CD14-positive monocyte (primary cell): ENCODE measurements at regions not wholly inside any gene's neighbourhood (a gene's known extent, or its start where the extent isn't known, plus 50 kb on each side); places are given as distances from the start of the nearest gene placed in this dataset.

Source experiments
- DNase-seq, 3 donors: peaks; one replicate each; pipeline ENCODE4 v3.0.0-alpha.2; 2011 to 2022
- H2AFZ ChIP-seq: 2 replicates; pipeline ENCODE4 v1.6.0; 2012; ENCODE audit warnings: mild to moderate bottlenecking, low read depth, low read length, inconsistent platforms; ENCODE audit not compliant: insufficient read depth, poor library complexity, severe bottlenecking
- H3K27ac ChIP-seq, 2 donors: 1 replicate in 1 of 2; 2 replicates in 1 of 2; pipeline ENCODE4 v1.5.1; 2012 to 2013; ENCODE audit warnings: low read length in 2 of 2, control low read depth in 1 of 2, inconsistent platforms in 1 of 2, low read depth in 1 of 2, mild to moderate bottlenecking in 1 of 2
- H3K27me3 ChIP-seq, 2 donors: one replicate each; pipeline versions ENCODE4 v1.6.0 to v1.6.1; 2011 to 2013; ENCODE audit warnings: low read length in 2 of 2; ENCODE audit not compliant: control insufficient read depth in 2 of 2, insufficient read depth in 2 of 2
- H3K36me3 ChIP-seq, 2 donors: replicated peaks in 1 of 2; 1 replicate in 1 of 2; 2 replicates in 1 of 2; pipeline versions ENCODE4 v1.5.1 to v1.6.1; 2012 to 2013; ENCODE audit warnings: low read length in 2 of 2, control low read depth in 1 of 2, inconsistent platforms in 1 of 2, mild to moderate bottlenecking in 1 of 2; ENCODE audit not compliant: insufficient read depth in 2 of 2, control insufficient read depth in 1 of 2
- H3K4me1 ChIP-seq, 2 donors: 1 replicate in 1 of 2; 2 replicates in 1 of 2; pipeline versions ENCODE4 v1.5.1 to v1.6.1; 2012 to 2013; ENCODE audit warnings: low read length in 2 of 2, control low read depth in 1 of 2, inconsistent platforms in 1 of 2, mild to moderate bottlenecking in 1 of 2, moderate library complexity in 1 of 2; ENCODE audit not compliant: insufficient read depth in 2 of 2, control insufficient read depth in 1 of 2
- H3K4me2 ChIP-seq: replicated peaks from 2 replicates; pipeline ENCODE3; 2012; ENCODE audit warnings: low read length, moderate library complexity, mild to moderate bottlenecking; ENCODE audit not compliant: poor library complexity, severe bottlenecking; ENCODE audit errors: extremely low read depth
- H3K4me3 ChIP-seq, 3 experiments: fragments of 200-600 bp in 1 of 3; sonication (generic) in 1 of 3; replicated peaks in 1 of 3; 1 replicate in 2 of 3; 2 replicates in 1 of 3; pipeline ENCODE4 v1.5.1; 2011 to 2013; ENCODE audit warnings: low read length in 3 of 3, mild to moderate bottlenecking in 3 of 3, control low read depth in 2 of 3, low read depth in 2 of 3, inconsistent platforms in 1 of 3, moderate library complexity in 1 of 3
- H3K79me2 ChIP-seq: 2 replicates; pipeline ENCODE4 v1.6.0; 2012; ENCODE audit warnings: mild to moderate bottlenecking, control low read depth, inconsistent platforms, low read length, moderate library complexity; ENCODE audit not compliant: insufficient read depth
- H3K9ac ChIP-seq: 2 replicates; pipeline ENCODE4 v1.6.0; 2017; ENCODE audit warnings: low read length, mild to moderate bottlenecking; ENCODE audit not compliant: insufficient read depth, poor library complexity, severe bottlenecking
- H3K9me3 ChIP-seq, 2 donors: replicated peaks in 1 of 2; 1 replicate in 1 of 2; 2 replicates in 1 of 2; pipeline versions ENCODE4 v1.5.1 to v1.6.1; 2012 to 2013; ENCODE audit warnings: low read length in 2 of 2, control low read depth in 1 of 2; ENCODE audit not compliant: control insufficient read depth in 1 of 2, insufficient read depth in 1 of 2
- H4K20me1 ChIP-seq: 2 replicates; pipeline ENCODE4 v1.6.0; 2012; ENCODE audit warnings: mild to moderate bottlenecking, low read length, control low read depth, moderate library complexity; ENCODE audit not compliant: insufficient read depth
- H3K27ac Mint-ChIP-seq, 7 donors: one replicate each; pipeline ENCODE4 v1.8.0; 2020; ENCODE audit warnings: mild to moderate bottlenecking in 7 of 7, mixed read lengths in 7 of 7, moderate library complexity in 6 of 7, inconsistent platforms in 2 of 7
- H3K27me3 Mint-ChIP-seq, 3 donors: one replicate each; pipeline ENCODE4 v1.8.0; 2021 to 2022; ENCODE audit warnings: low read depth in 3 of 3, mild to moderate bottlenecking in 3 of 3, mixed read lengths in 3 of 3, moderate library complexity in 3 of 3, inconsistent platforms in 1 of 3
- H3K36me3 Mint-ChIP-seq, 2 donors: one replicate each; pipeline ENCODE4 v1.8.0; 2020; ENCODE audit warnings: mixed read lengths in 2 of 2, inconsistent platforms in 1 of 2, mild to moderate bottlenecking in 1 of 2
- H3K4me1 Mint-ChIP-seq: one replicate; pipeline ENCODE4 v1.8.0; 2020; ENCODE audit warnings: mild to moderate bottlenecking, mixed read lengths
- H3K4me3 Mint-ChIP-seq, 2 donors: one replicate each; pipeline ENCODE4 v1.8.0; 2020; ENCODE audit warnings: mild to moderate bottlenecking in 2 of 2, mixed read lengths in 2 of 2, moderate library complexity in 1 of 2
- H3K9me3 Mint-ChIP-seq, 7 donors: one replicate each; pipeline ENCODE4 v1.8.0; 2020 to 2022; ENCODE audit warnings: mixed read lengths in 7 of 7, mild to moderate bottlenecking in 6 of 7, moderate library complexity in 6 of 7, inconsistent platforms in 2 of 7
- CTCF ChIP-seq: fragments of 200-600 bp; IDR thresholded peaks from one replicate; pipeline ENCODE4 v1.8.0; 2022; ENCODE audit warnings: antibody characterized with exemption, mild to moderate bottlenecking
- WGBS: methylation state at CpG from one replicate; pipeline ENCODE4 v1.1.5; 2013; ENCODE audit warnings: missing lambda C conversion rate; ENCODE audit not compliant: insufficient coverage; 5-methylcytosine and 5-hydroxymethylcytosine counted together
- intact Hi-C, 2 donors: fragments of 100-400 bp; cut with micrococcal nuclease; formaldehyde crosslinking; loops; one replicate each; pipeline versions ENCODE4 v1.15.0 to v1.15.1; 2023

GRCh38 chr15:84398763-84399701 is 163.5 kb downstream of the GOLGA6L4 start:
- Mint-ChIP-seq H3K4me1 (no peaks in the 10 kb centered on the region), H3K36me3 (no peaks in the 10 kb centered on the region), H3K27me3 (peaks cover 0 to 3% (median 3%) of the 10 kb centered on the region in 3 donors), H3K27ac (no peak overlapping the region), H3K4me3 (no peak overlapping the region), H3K9me3 (peaks cover 0 to 10% (median 5%) of the 10 kb centered on the region in 7 donors)
- no peaks in the 10 kb centered on the region for H3K4me1 ChIP-seq
- H3K27me3 ChIP-seq, result no peaks in the 10 kb centered on the region
- 92% methylated on average over 32 of the region's 42 CpGs for WGBS
- no peak overlapping the region for H3K4me2 ChIP-seq
- no peaks in the 10 kb centered on the region for H3K79me2 ChIP-seq
- no peak for TF ChIP-seq CTCF
- no peak overlapping the region for H3K27ac ChIP-seq
- H3K9ac ChIP-seq, result no peak overlapping the region
- intact Hi-C loops, result no loop called here
- H2AFZ ChIP-seq, result no peak overlapping the region
- no peaks in the 10 kb centered on the region for H4K20me1 ChIP-seq
- H3K4me3 ChIP-seq, result no peak overlapping the region
- H3K36me3 ChIP-seq, result no peaks in the 10 kb centered on the region
- peaks cover 0 to 9% of the 10 kb centered on the region in 2 donors for H3K9me3 ChIP-seq
- DNase-seq, result no peak

GRCh38 chr15:84400017-84400740 is 164.6 kb downstream of the GOLGA6L4 start:
- WGBS, result 95% methylated on average over 11 of the region's 13 CpGs
- Histone ChIP-seq H3K27ac (no peak overlapping the region), H3K4me2 (no peak overlapping the region), H3K4me1 (no peaks in the 10 kb centered on the region), H3K27me3 (no peaks in the 10 kb centered on the region), H3K9ac (no peak overlapping the region), H3K36me3 (no peaks in the 10 kb centered on the region), H2AFZ (no peak overlapping the region), H3K79me2 (no peaks in the 10 kb centered on the region), H3K4me3 (no peak overlapping the region), H4K20me1 (no peaks in the 10 kb centered on the region), H3K9me3 (peaks cover 0 to 9% of the 10 kb centered on the region in 2 donors)
- no peak for TF ChIP-seq CTCF
- Mint-ChIP-seq H3K9me3 (peaks cover 0 to 10% (median 5%) of the 10 kb centered on the region in 7 donors), H3K4me3 (no peak overlapping the region), H3K36me3 (no peaks in the 10 kb centered on the region), H3K27ac (no peak overlapping the region), H3K27me3 (peaks cover 0 to 3% (median 3%) of the 10 kb centered on the region in 3 donors), H3K4me1 (no peaks in the 10 kb centered on the region)
- intact Hi-C loops, result no loop called here
- DNase-seq, result no peak
